ENCODE measurements at regions not wholly inside any gene's neighbourhood (a gene's known extent, or its start where the extent isn't known, plus 50 kb on each side); places are given as distances from the start of the nearest gene placed in this dataset.

- TF ChIP-seq CTCF (IDR thresholded peaks at IDR 0.05 in 2 of 3, conservative IDR thresholded peaks at IDR 0.05 in 1 of 3; ENCODE audit: insufficient read depth in 2 of 3, low read depth in 1 of 3, low read length in 3 of 3), result no peak
- no peak for TF ChIP-seq HDAC2 (IDR thresholded peaks at IDR 0.05)
- TF ChIP-seq JUND (IDR thresholded peaks at IDR 0.05; ENCODE audit: borderline replicate concordance, low read depth, low read length), result no peak
- TF ChIP-seq JUND (tag; IDR thresholded peaks at IDR 0.05; ENCODE audit: borderline replicate concordance, low read depth, low read length), result no peak
- no peak for TF ChIP-seq MXD1 (CRISPR knock-in tag; IDR thresholded peaks at IDR 0.05; ENCODE audit: borderline replicate concordance, poor library complexity, severe bottlenecking)
- no peak for TF ChIP-seq JUN (IDR thresholded peaks at IDR 0.05; ENCODE audit: borderline replicate concordance, low read depth, low read length)
- no peak for TF ChIP-seq JUN (CRISPR knock-in tag; IDR thresholded peaks at IDR 0.05; ENCODE audit: borderline replicate concordance)
- no peak for TF ChIP-seq TAF7 (tag; IDR thresholded peaks at IDR 0.05)
- TF ChIP-seq POLR2A (conservative IDR thresholded peaks at IDR 0.05), result no peak
- no peak for TF ChIP-seq RBM25 (IDR thresholded peaks at IDR 0.05; ENCODE audit: low read depth, low read length, severe bottlenecking)
- TF ChIP-seq HMGXB4 (CRISPR knock-in tag; IDR thresholded peaks at IDR 0.05), result no peak
- no peak for TF ChIP-seq THRAP3 (IDR thresholded peaks at IDR 0.05; ENCODE audit: borderline replicate concordance)
- TF ChIP-seq ZNF232 (CRISPR knock-in tag; IDR thresholded peaks at IDR 0.05), result no peak
- TF ChIP-seq C11orf30 (IDR thresholded peaks at IDR 0.05; ENCODE audit: low read depth), result no peak
- TF ChIP-seq CAMTA2 (CRISPR knock-in tag; conservative IDR thresholded peaks at IDR 0.05), result no peak
Observed at GRCh38 chr5:33023649-33024048, 312.5 kb downstream of the NPR3 start.
